ENCODE measurements at regions not wholly inside any gene's neighbourhood (a gene's known extent, or its start where the extent isn't known, plus 50 kb on each side); places are given as distances from the start of the nearest gene placed in this dataset.
A peak's percentile ranks its signal among the peaks of the same experiment; 100 is the strongest.

DNA sequence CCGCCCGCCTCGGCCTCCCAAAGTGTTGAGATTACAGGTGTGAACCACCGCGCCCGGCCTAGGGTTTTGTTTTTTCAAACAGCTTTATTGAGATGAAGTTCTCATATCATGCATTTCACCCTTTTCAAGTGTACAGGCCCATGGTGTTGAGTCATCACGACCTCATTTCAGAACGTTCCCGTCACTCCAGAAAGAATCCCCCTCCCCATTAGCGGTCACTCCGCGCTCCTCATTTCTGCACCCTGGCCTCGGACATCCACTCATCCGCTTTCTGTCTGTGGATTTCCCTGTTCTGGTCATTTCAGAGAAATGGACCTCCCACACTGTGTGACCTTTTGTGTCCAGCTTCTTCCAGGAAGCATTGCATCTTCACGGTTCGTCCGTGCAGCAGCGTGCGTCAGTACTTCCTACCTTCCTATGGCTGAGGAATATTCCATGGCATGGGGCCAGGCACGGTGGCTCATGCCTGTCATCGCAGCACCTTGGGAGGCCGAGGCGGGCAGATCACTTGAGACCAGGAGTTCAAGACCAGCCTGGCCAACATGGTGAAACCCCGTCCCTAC lies 135.2 kb upstream of the GSE1 start:
- Histone ChIP-seq H3K9me2 (replicated peaks; ENCODE audit: insufficient read depth) (no peaks in the 10 kb centered on the region), H3K27me3 (no peaks in the 10 kb centered on the region), H3K27ac (no peak overlapping the region), H3K4me2 (no peak overlapping the region), H2AFZ (no peak overlapping the region), H3K9me3 (ENCODE audit: low read depth) (no peaks in the 10 kb centered on the region), H4K20me1 (ENCODE audit: insufficient read depth, poor library complexity, severe bottlenecking) (no peaks in the 10 kb centered on the region), H3K79me2 (peaks cover 14% of the 10 kb centered on the region), H3K4me3 (no peak overlapping the region), H3K36me3 (replicated peaks; ENCODE audit: insufficient read depth, low read depth) (no peaks in the 10 kb centered on the region), H3K4me1 (ENCODE audit: insufficient read depth) (peaks cover 42% of the 10 kb centered on the region)
- no peak for DNase-seq (ENCODE audit: low spot score)
- 93% methylated on average over 23 of the region's 24 CpGs for WGBS (ENCODE audit: low lambda C conversion rate, missing lambda C conversion rate)
- TF ChIP-seq EZH2phosphoT487 (IDR thresholded peaks at IDR 0.05; ENCODE audit: low read depth, severe bottlenecking, unreplicated experiment) (no peak), EZH2 (IDR thresholded peaks at IDR 0.05; ENCODE audit: borderline replicate concordance) (no peak)
- TF ChIP-seq, protein P1, sequence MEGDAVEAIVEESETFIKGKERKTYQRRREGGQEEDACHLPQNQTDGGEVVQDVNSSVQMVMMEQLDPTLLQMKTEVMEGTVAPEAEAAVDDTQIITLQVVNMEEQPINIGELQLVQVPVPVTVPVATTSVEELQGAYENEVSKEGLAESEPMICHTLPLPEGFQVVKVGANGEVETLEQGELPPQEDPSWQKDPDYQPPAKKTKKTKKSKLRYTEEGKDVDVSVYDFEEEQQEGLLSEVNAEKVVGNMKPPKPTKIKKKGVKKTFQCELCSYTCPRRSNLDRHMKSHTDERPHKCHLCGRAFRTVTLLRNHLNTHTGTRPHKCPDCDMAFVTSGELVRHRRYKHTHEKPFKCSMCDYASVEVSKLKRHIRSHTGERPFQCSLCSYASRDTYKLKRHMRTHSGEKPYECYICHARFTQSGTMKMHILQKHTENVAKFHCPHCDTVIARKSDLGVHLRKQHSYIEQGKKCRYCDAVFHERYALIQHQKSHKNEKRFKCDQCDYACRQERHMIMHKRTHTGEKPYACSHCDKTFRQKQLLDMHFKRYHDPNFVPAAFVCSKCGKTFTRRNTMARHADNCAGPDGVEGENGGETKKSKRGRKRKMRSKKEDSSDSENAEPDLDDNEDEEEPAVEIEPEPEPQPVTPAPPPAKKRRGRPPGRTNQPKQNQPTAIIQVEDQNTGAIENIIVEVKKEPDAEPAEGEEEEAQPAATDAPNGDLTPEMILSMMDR (IDR thresholded peaks at IDR 0.05; ENCODE audit: poor library complexity) = no peak

DNA sequence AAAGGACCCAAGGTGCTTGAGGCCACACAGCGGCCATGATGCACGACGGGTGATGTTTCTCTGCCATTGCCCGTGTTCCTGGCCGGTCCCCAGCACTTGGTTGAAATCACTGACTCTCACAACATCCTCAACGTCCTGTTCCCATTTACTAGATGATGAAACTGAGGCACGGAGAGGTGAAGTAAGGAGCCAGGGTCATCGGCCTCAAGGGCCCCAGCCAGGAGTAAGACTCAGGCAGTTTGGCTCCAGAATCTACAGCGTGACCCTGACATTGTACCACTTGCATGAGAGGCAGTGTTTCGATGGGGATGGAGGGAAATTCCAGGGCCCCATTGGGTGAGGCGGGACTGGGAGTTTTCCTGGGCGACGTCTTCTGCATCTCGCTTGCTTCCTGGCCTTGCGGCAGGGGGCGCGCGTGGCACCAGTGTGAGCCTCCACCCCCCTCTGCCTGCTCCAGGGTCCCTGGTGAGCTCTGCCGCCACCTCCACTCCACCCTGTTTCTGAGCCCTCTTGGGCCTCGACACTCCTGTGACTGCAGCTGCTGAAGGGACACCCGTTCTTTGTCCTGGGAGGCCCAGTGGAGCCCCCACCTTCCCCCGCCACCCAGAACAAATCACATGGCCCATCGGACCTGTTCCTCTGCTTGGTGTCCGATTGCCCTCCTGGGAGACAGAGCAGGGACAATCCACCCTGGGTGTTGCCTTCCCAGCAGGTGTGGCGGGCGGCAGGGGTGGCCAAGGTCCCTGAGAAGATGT lies 133.0 kb upstream of the GSE1 start:
- TF ChIP-seq, protein P1 (IDR thresholded peaks at IDR 0.05; ENCODE audit: poor library complexity) = peak; percentile 24
- TF ChIP-seq EZH2 (IDR thresholded peaks at IDR 0.05; ENCODE audit: borderline replicate concordance) = no peak
- no peaks in the 10 kb centered on the region for H3K9me3 ChIP-seq (ENCODE audit: low read depth)
- H3K27ac ChIP-seq = no peak overlapping the region
- no peaks in the 10 kb centered on the region for H4K20me1 ChIP-seq (ENCODE audit: insufficient read depth, poor library complexity, severe bottlenecking)
- no peaks in the 10 kb centered on the region for H3K36me3 ChIP-seq (replicated peaks; ENCODE audit: insufficient read depth, low read depth)
- H3K4me2 ChIP-seq = no peak overlapping the region
- DNase-seq (ENCODE audit: low spot score) = peak; percentile 58
- no peaks in the 10 kb centered on the region for H3K9me2 ChIP-seq (replicated peaks; ENCODE audit: insufficient read depth)
- H3K4me1 ChIP-seq (ENCODE audit: insufficient read depth) = peaks cover 19% of the 10 kb centered on the region
- peaks cover 13% of the 10 kb centered on the region for H3K79me2 ChIP-seq
- H3K4me3 ChIP-seq = no peak overlapping the region
- no peak overlapping the region for H2AFZ ChIP-seq
- no peaks in the 10 kb centered on the region for H3K27me3 ChIP-seq
- 82% methylated on average over 26 of the region's 26 CpGs for WGBS (ENCODE audit: low lambda C conversion rate, missing lambda C conversion rate)

DNA sequence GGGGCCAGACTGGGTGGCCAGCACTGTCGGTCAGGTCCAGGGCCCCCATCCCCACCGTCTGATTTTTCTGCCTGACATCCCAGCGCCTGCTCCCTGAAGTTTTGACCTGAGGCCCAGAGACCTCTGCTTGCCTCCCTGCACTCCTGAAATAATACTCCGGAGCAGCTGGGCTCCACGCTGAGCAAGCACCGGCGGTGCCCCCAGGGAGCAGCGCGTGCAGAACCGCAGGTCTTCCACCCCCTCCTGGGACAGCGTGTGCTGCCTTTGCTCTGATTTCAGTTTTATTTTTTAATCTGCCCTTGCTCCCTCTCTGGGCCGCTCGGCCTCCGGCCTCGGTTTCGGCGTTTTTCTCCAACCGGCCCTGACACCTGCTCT lies 132.4 kb upstream of the GSE1 start:
- H3K4me3 ChIP-seq = no peak overlapping the region
- WGBS (ENCODE audit: low lambda C conversion rate, missing lambda C conversion rate) = 81% methylated on average over 18 of the region's 18 CpGs
- H3K9me3 ChIP-seq (ENCODE audit: low read depth) = no peaks in the 10 kb centered on the region
- no peak overlapping the region for H3K4me2 ChIP-seq
- H3K4me1 ChIP-seq (ENCODE audit: insufficient read depth) = peaks cover 13% of the 10 kb centered on the region
- H3K9me2 ChIP-seq (replicated peaks; ENCODE audit: insufficient read depth) = no peaks in the 10 kb centered on the region
- TF ChIP-seq EZH2 (IDR thresholded peaks at IDR 0.05; ENCODE audit: borderline replicate concordance) (no peak), EZH2phosphoT487 (IDR thresholded peaks at IDR 0.05; ENCODE audit: low read depth, severe bottlenecking, unreplicated experiment) (no peak)
- TF ChIP-seq, protein P1 (IDR thresholded peaks at IDR 0.05; ENCODE audit: poor library complexity) = no peak
- H3K36me3 ChIP-seq (replicated peaks; ENCODE audit: insufficient read depth, low read depth) = no peaks in the 10 kb centered on the region
- peaks cover 13% of the 10 kb centered on the region for H3K79me2 ChIP-seq
- DNase-seq (ENCODE audit: low spot score) = no peak
- H4K20me1 ChIP-seq (ENCODE audit: insufficient read depth, poor library complexity, severe bottlenecking) = no peaks in the 10 kb centered on the region
- no peak overlapping the region for H3K27ac ChIP-seq
- no peaks in the 10 kb centered on the region for H3K27me3 ChIP-seq
- no peak overlapping the region for H2AFZ ChIP-seq

Data from hepatocyte (in vitro differentiated cells).